ENCODE measurements at regions not wholly inside any gene's neighbourhood (a gene's known extent, or its start where the extent isn't known, plus 50 kb on each side); places are given as distances from the start of the nearest gene placed in this dataset.

GRCh38 chr3:56985460-56985859, 75.0 kb upstream of the SPATA12 start:
- no peak for DNase-seq (ENCODE audit: low read depth in 2 of 2)

GRCh38 chr3:56983427-56983826, 77.0 kb upstream of the SPATA12 start:
- DNase-seq (ENCODE audit: low read depth in 2 of 2) = no peak

GRCh38 chr3:56981445-56982230, 78.8 kb upstream of the SPATA12 start:
- no peak for DNase-seq (ENCODE audit: low read depth in 2 of 2)

GRCh38 chr3:56980798-56981390, 79.6 kb upstream of the SPATA12 start:
- peak; percentile 90 to 91 for DNase-seq (ENCODE audit: low read depth in 2 of 2)

GRCh38 chr3:56980243-56980642, 80.2 kb upstream of the SPATA12 start:
- no peak for DNase-seq (ENCODE audit: low read depth in 2 of 2)

- DNase-seq (ENCODE audit: low read depth in 2 of 2) = no peak
Measured at GRCh38 chr3:56979791-56980190, 80.7 kb upstream of the SPATA12 start.

GRCh38 chr3:56977561-56977889, 82.9 kb upstream of the SPATA12 start:
- no peak for DNase-seq (ENCODE audit: low read depth in 2 of 2)

GRCh38 chr3:56976651-56977560, 83.6 kb upstream of the SPATA12 start:
- peak; percentile 57 to 62 for DNase-seq (ENCODE audit: low read depth in 2 of 2)

- peak in 1 of 2 experiments; percentile 26 for DNase-seq (ENCODE audit: low read depth in 2 of 2)
Measured at GRCh38 chr3:56975567-56975966, 84.9 kb upstream of the SPATA12 start.

- no peak for DNase-seq (ENCODE audit: low read depth in 2 of 2)
Measured at GRCh38 chr3:56974247-56974930, 86.1 kb upstream of the SPATA12 start.

- DNase-seq (ENCODE audit: low read depth in 2 of 2) = no peak
Measured at GRCh38 chr3:56971816-56972215, 88.6 kb upstream of the SPATA12 start.

GRCh38 chr3:56971261-56971660, 89.2 kb upstream of the SPATA12 start:
- no peak for DNase-seq (ENCODE audit: low read depth in 2 of 2)

GRCh38 chr3:56970461-56970879, 90.0 kb upstream of the SPATA12 start:
- DNase-seq (ENCODE audit: low read depth in 2 of 2) = no peak

GRCh38 chr3:56969851-56970250, 90.6 kb upstream of the SPATA12 start:
- no peak for DNase-seq (ENCODE audit: low read depth in 2 of 2)

- no peak for DNase-seq (ENCODE audit: low read depth in 2 of 2)
Measured at GRCh38 chr3:56966509-56966908, 94.0 kb upstream of the SPATA12 start.

GRCh38 chr3:56966104-56966503, 94.4 kb upstream of the SPATA12 start:
- DNase-seq (ENCODE audit: low read depth in 2 of 2) = no peak

- no peak for DNase-seq (ENCODE audit: low read depth in 2 of 2)
Measured at GRCh38 chr3:56962922-56963321, 97.5 kb upstream of the SPATA12 start.

GRCh38 chr3:56962206-56962605, 98.3 kb upstream of the SPATA12 start:
- no peak for DNase-seq (ENCODE audit: low read depth in 2 of 2)

- no peak for DNase-seq (ENCODE audit: low read depth in 2 of 2)
Measured at GRCh38 chr3:56960234-56960917, 100.1 kb upstream of the SPATA12 start.

- DNase-seq (ENCODE audit: low read depth in 2 of 2) = no peak
Measured at GRCh38 chr3:56958879-56959278, 101.6 kb upstream of the SPATA12 start.

- no peak for DNase-seq (ENCODE audit: low read depth in 2 of 2)
Measured at GRCh38 chr3:56957522-56957921, 102.9 kb upstream of the SPATA12 start.
